MM.1S (cell line): ENCODE measurements at regions not wholly inside any gene's neighbourhood (a gene's known extent, or its start where the extent isn't known, plus 50 kb on each side); places are given as distances from the start of the nearest gene placed in this dataset.

ENCODE experiments used
- EZH2 ChIP-seq: fragments of 300-600 bp; sonication (generic); optimal IDR thresholded peaks from 2 replicates; pipeline ENCODE3; 2017; ENCODE audit warnings: low read depth, mild to moderate bottlenecking, antibody characterized with exemption, low read length, mixed read lengths
- TF ChIP-seq, protein P1 (sequence below): fragments of 300-600 bp; sonication (generic); IDR thresholded peaks from 2 replicates; pipeline ENCODE4 v1.5.1; 2016; ENCODE audit warnings: antibody characterized with exemption, low read length, mixed read lengths

GRCh38 chr13:22468824-22469223 is 712.0 kb upstream of the SGCG start:
- TF ChIP-seq, protein P1, sequence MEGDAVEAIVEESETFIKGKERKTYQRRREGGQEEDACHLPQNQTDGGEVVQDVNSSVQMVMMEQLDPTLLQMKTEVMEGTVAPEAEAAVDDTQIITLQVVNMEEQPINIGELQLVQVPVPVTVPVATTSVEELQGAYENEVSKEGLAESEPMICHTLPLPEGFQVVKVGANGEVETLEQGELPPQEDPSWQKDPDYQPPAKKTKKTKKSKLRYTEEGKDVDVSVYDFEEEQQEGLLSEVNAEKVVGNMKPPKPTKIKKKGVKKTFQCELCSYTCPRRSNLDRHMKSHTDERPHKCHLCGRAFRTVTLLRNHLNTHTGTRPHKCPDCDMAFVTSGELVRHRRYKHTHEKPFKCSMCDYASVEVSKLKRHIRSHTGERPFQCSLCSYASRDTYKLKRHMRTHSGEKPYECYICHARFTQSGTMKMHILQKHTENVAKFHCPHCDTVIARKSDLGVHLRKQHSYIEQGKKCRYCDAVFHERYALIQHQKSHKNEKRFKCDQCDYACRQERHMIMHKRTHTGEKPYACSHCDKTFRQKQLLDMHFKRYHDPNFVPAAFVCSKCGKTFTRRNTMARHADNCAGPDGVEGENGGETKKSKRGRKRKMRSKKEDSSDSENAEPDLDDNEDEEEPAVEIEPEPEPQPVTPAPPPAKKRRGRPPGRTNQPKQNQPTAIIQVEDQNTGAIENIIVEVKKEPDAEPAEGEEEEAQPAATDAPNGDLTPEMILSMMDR = no peak
- no peak for TF ChIP-seq EZH2
